GM12865 (cell line): ENCODE measurements at regions not wholly inside any gene's neighbourhood (a gene's known extent, or its start where the extent isn't known, plus 50 kb on each side); places are given as distances from the start of the nearest gene placed in this dataset.
"Not testable (repeated sequence)": the region's sequence is repeated elsewhere in the genome, so short reads cannot be mapped to it uniquely, and the experiment has no call there.

ENCODE experiments used
- DNase-seq: peaks from one replicate; pipeline ENCODE4 v3.0.0; 2010; ENCODE audit warnings: low read depth
- H3K4me3 ChIP-seq: 2 replicates; pipeline ENCODE4 v1.5.1; 2011; ENCODE audit warnings: mild to moderate bottlenecking, low read depth, low read length, control low read depth
- CTCF ChIP-seq: IDR thresholded peaks from 2 replicates; pipeline ENCODE4 v1.5.1; 2011; ENCODE audit warnings: low read length, control low read depth, low read depth, inconsistent platforms; ENCODE audit not compliant: insufficient read depth; ENCODE audit errors: missing control alignments

- H3K4me3 ChIP-seq, result no peak overlapping the region
- TF ChIP-seq CTCF, result no peak
- no peak for DNase-seq
These were observed 290.1 kb downstream of the HINT1 start for GRCh38 chr5:130874861-130875417.

- no peak overlapping the region for H3K4me3 ChIP-seq
- peak; percentile 51 for DNase-seq
- peak; percentile 69 for TF ChIP-seq CTCF
These were observed 293.5 kb downstream of the HINT1 start for GRCh38 chr5:130871346-130872086.

- DNase-seq, result no peak
- TF ChIP-seq CTCF, result no peak
- no peak overlapping the region for H3K4me3 ChIP-seq
These were observed 294.4 kb downstream of the HINT1 start for GRCh38 chr5:130870691-130871090.

GRCh38 chr5:130868186-130868840 is 296.7 kb downstream of the HINT1 start:
- no peak for DNase-seq
- no peak for TF ChIP-seq CTCF
- H3K4me3 ChIP-seq, result no peak overlapping the region

- TF ChIP-seq CTCF, result no peak
- H3K4me3 ChIP-seq, result no peak overlapping the region
- DNase-seq, result no peak
These were observed 319.8 kb downstream of the HINT1 start for GRCh38 chr5:130845049-130845765.

- peak; percentile 23 for DNase-seq
- no peak for TF ChIP-seq CTCF
- peak overlapping the region; percentile 49 for H3K4me3 ChIP-seq
These were observed 328.1 kb downstream of the HINT1 start for GRCh38 chr5:130836729-130837649.

GRCh38 chr5:130817598-130818384 is 347.3 kb downstream of the HINT1 start:
- DNase-seq, H3K4me3 ChIP-seq: not testable (repeated sequence)
